ENCODE measurements at regions not wholly inside any gene's neighbourhood (a gene's known extent, or its start where the extent isn't known, plus 50 kb on each side); places are given as distances from the start of the nearest gene placed in this dataset.

GRCh38 chr1:114295321-114295720 is 141.7 kb upstream of the SYT6 start:
- Histone ChIP-seq H3K27ac (ENCODE audit: low read depth, low read length) (no peak overlapping the region), H3K9me3 (ENCODE audit: control insufficient read depth in 1 of 2, low read length in 2 of 2) (no peaks in the 10 kb centered on the region), H3K27me3 (ENCODE audit: control insufficient read depth in 1 of 2, insufficient read depth in 2 of 2, low read length in 2 of 2) (peaks cover 0 to 3% of the 10 kb centered on the region in 2 donors), H3K36me3 (ENCODE audit: control insufficient read depth in 1 of 2, insufficient read depth in 2 of 2, low read length in 2 of 2) (no peaks in the 10 kb centered on the region), H3K4me1 (ENCODE audit: control insufficient read depth in 1 of 2, insufficient read depth in 2 of 2, low read length in 2 of 2) (no peaks in the 10 kb centered on the region), H3K9ac (ENCODE audit: low read depth in 1 of 2, low read length in 2 of 2) (no peak overlapping the region), H3K4me3 (ENCODE audit: low read depth in 1 of 2, low read length in 2 of 2) (no peak overlapping the region)

- Histone ChIP-seq H3K27ac (ENCODE audit: low read depth, low read length) (no peak overlapping the region), H3K27me3 (ENCODE audit: control insufficient read depth in 1 of 2, insufficient read depth in 2 of 2, low read length in 2 of 2) (peaks cover 0 to 3% of the 10 kb centered on the region in 2 donors), H3K9me3 (ENCODE audit: control insufficient read depth in 1 of 2, low read length in 2 of 2) (no peaks in the 10 kb centered on the region), H3K4me1 (ENCODE audit: control insufficient read depth in 1 of 2, insufficient read depth in 2 of 2, low read length in 2 of 2) (no peaks in the 10 kb centered on the region), H3K36me3 (ENCODE audit: control insufficient read depth in 1 of 2, insufficient read depth in 2 of 2, low read length in 2 of 2) (no peaks in the 10 kb centered on the region), H3K4me3 (ENCODE audit: low read depth in 1 of 2, low read length in 2 of 2) (no peak overlapping the region), H3K9ac (ENCODE audit: low read depth in 1 of 2, low read length in 2 of 2) (no peak overlapping the region)
Measured at GRCh38 chr1:114292835-114293234, 139.2 kb upstream of the SYT6 start.

- Histone ChIP-seq H3K27ac (ENCODE audit: low read depth, low read length) (no peak overlapping the region), H3K9ac (ENCODE audit: low read depth in 1 of 2, low read length in 2 of 2) (no peak overlapping the region), H3K4me3 (ENCODE audit: low read depth in 1 of 2, low read length in 2 of 2) (no peak overlapping the region), H3K4me1 (ENCODE audit: control insufficient read depth in 1 of 2, insufficient read depth in 2 of 2, low read length in 2 of 2) (no peaks in the 10 kb centered on the region), H3K27me3 (ENCODE audit: control insufficient read depth in 1 of 2, insufficient read depth in 2 of 2, low read length in 2 of 2) (peaks cover 0 to 3% of the 10 kb centered on the region in 2 donors), H3K9me3 (ENCODE audit: control insufficient read depth in 1 of 2, low read length in 2 of 2) (no peaks in the 10 kb centered on the region), H3K36me3 (ENCODE audit: control insufficient read depth in 1 of 2, insufficient read depth in 2 of 2, low read length in 2 of 2) (no peaks in the 10 kb centered on the region)
Measured at GRCh38 chr1:114292194-114292593, 138.5 kb upstream of the SYT6 start.

GRCh38 chr1:114290776-114291175 is 137.1 kb upstream of the SYT6 start:
- no peaks in the 10 kb centered on the region for H3K36me3 ChIP-seq (ENCODE audit: control insufficient read depth in 1 of 2, insufficient read depth in 2 of 2, low read length in 2 of 2)
- H3K9ac ChIP-seq (ENCODE audit: low read depth in 1 of 2, low read length in 2 of 2): no peak overlapping the region
- no peak overlapping the region for H3K4me3 ChIP-seq (ENCODE audit: low read depth in 1 of 2, low read length in 2 of 2)
- H3K27me3 ChIP-seq (ENCODE audit: control insufficient read depth in 1 of 2, insufficient read depth in 2 of 2, low read length in 2 of 2): peaks cover 0 to 3% of the 10 kb centered on the region in 2 donors
- H3K4me1 ChIP-seq (ENCODE audit: control insufficient read depth in 1 of 2, insufficient read depth in 2 of 2, low read length in 2 of 2): no peaks in the 10 kb centered on the region
- no peaks in the 10 kb centered on the region for H3K9me3 ChIP-seq (ENCODE audit: control insufficient read depth in 1 of 2, low read length in 2 of 2)
- no peak overlapping the region for H3K27ac ChIP-seq (ENCODE audit: low read depth, low read length)

- Histone ChIP-seq H3K9me3 (ENCODE audit: control insufficient read depth in 1 of 2, low read length in 2 of 2) (no peaks in the 10 kb centered on the region), H3K36me3 (ENCODE audit: control insufficient read depth in 1 of 2, insufficient read depth in 2 of 2, low read length in 2 of 2) (no peaks in the 10 kb centered on the region), H3K4me3 (ENCODE audit: low read depth in 1 of 2, low read length in 2 of 2) (no peak overlapping the region), H3K27ac (ENCODE audit: low read depth, low read length) (no peak overlapping the region), H3K4me1 (ENCODE audit: control insufficient read depth in 1 of 2, insufficient read depth in 2 of 2, low read length in 2 of 2) (no peaks in the 10 kb centered on the region), H3K9ac (ENCODE audit: low read depth in 1 of 2, low read length in 2 of 2) (no peak overlapping the region), H3K27me3 (ENCODE audit: control insufficient read depth in 1 of 2, insufficient read depth in 2 of 2, low read length in 2 of 2) (peaks cover 0 to 3% of the 10 kb centered on the region in 2 donors)
Measured at GRCh38 chr1:114290341-114290740, 136.7 kb upstream of the SYT6 start.

- H3K27ac ChIP-seq (ENCODE audit: low read depth, low read length): no peak overlapping the region
- H3K4me3 ChIP-seq (ENCODE audit: low read depth in 1 of 2, low read length in 2 of 2): no peak overlapping the region
- H3K9me3 ChIP-seq (ENCODE audit: control insufficient read depth in 1 of 2, low read length in 2 of 2): no peaks in the 10 kb centered on the region
- no peak overlapping the region for H3K9ac ChIP-seq (ENCODE audit: low read depth in 1 of 2, low read length in 2 of 2)
- H3K36me3 ChIP-seq (ENCODE audit: control insufficient read depth in 1 of 2, insufficient read depth in 2 of 2, low read length in 2 of 2): no peaks in the 10 kb centered on the region
- no peaks in the 10 kb centered on the region for H3K4me1 ChIP-seq (ENCODE audit: control insufficient read depth in 1 of 2, insufficient read depth in 2 of 2, low read length in 2 of 2)
- peaks cover 0 to 3% of the 10 kb centered on the region in 2 donors for H3K27me3 ChIP-seq (ENCODE audit: control insufficient read depth in 1 of 2, insufficient read depth in 2 of 2, low read length in 2 of 2)
Measured at GRCh38 chr1:114289824-114290223, 136.2 kb upstream of the SYT6 start.

- H3K9me3 ChIP-seq (ENCODE audit: control insufficient read depth in 1 of 2, low read length in 2 of 2): no peaks in the 10 kb centered on the region
- H3K4me1 ChIP-seq (ENCODE audit: control insufficient read depth in 1 of 2, insufficient read depth in 2 of 2, low read length in 2 of 2): no peaks in the 10 kb centered on the region
- H3K27me3 ChIP-seq (ENCODE audit: control insufficient read depth in 1 of 2, insufficient read depth in 2 of 2, low read length in 2 of 2): no peaks in the 10 kb centered on the region
- H3K27ac ChIP-seq (ENCODE audit: low read depth, low read length): no peak overlapping the region
- no peak overlapping the region for H3K9ac ChIP-seq (ENCODE audit: low read depth in 1 of 2, low read length in 2 of 2)
- no peak overlapping the region for H3K4me3 ChIP-seq (ENCODE audit: low read depth in 1 of 2, low read length in 2 of 2)
- no peaks in the 10 kb centered on the region for H3K36me3 ChIP-seq (ENCODE audit: control insufficient read depth in 1 of 2, insufficient read depth in 2 of 2, low read length in 2 of 2)
Measured at GRCh38 chr1:114289306-114289705, 135.6 kb upstream of the SYT6 start.

- Histone ChIP-seq H3K9ac (ENCODE audit: low read depth in 1 of 2, low read length in 2 of 2) (no peak overlapping the region), H3K27ac (ENCODE audit: low read depth, low read length) (no peak overlapping the region), H3K4me1 (ENCODE audit: control insufficient read depth in 1 of 2, insufficient read depth in 2 of 2, low read length in 2 of 2) (no peaks in the 10 kb centered on the region), H3K4me3 (ENCODE audit: low read depth in 1 of 2, low read length in 2 of 2) (no peak overlapping the region), H3K27me3 (ENCODE audit: control insufficient read depth in 1 of 2, insufficient read depth in 2 of 2, low read length in 2 of 2) (peaks cover 0 to 4% of the 10 kb centered on the region in 2 donors), H3K36me3 (ENCODE audit: control insufficient read depth in 1 of 2, insufficient read depth in 2 of 2, low read length in 2 of 2) (no peaks in the 10 kb centered on the region), H3K9me3 (ENCODE audit: control insufficient read depth in 1 of 2, low read length in 2 of 2) (no peaks in the 10 kb centered on the region)
Measured at GRCh38 chr1:114286960-114287359, 133.3 kb upstream of the SYT6 start.

GRCh38 chr1:114286179-114286578 is 132.5 kb upstream of the SYT6 start:
- H3K4me1 ChIP-seq (ENCODE audit: control insufficient read depth in 1 of 2, insufficient read depth in 2 of 2, low read length in 2 of 2): no peaks in the 10 kb centered on the region
- no peaks in the 10 kb centered on the region for H3K9me3 ChIP-seq (ENCODE audit: control insufficient read depth in 1 of 2, low read length in 2 of 2)
- no peak overlapping the region for H3K4me3 ChIP-seq (ENCODE audit: low read depth in 1 of 2, low read length in 2 of 2)
- no peak overlapping the region for H3K27ac ChIP-seq (ENCODE audit: low read depth, low read length)
- H3K36me3 ChIP-seq (ENCODE audit: control insufficient read depth in 1 of 2, insufficient read depth in 2 of 2, low read length in 2 of 2): no peaks in the 10 kb centered on the region
- peaks cover 0 to 4% of the 10 kb centered on the region in 2 donors for H3K27me3 ChIP-seq (ENCODE audit: control insufficient read depth in 1 of 2, insufficient read depth in 2 of 2, low read length in 2 of 2)
- no peak overlapping the region for H3K9ac ChIP-seq (ENCODE audit: low read depth in 1 of 2, low read length in 2 of 2)

GRCh38 chr1:114282751-114283403 is 129.2 kb upstream of the SYT6 start:
- Histone ChIP-seq H3K36me3 (ENCODE audit: control insufficient read depth in 1 of 2, insufficient read depth in 2 of 2, low read length in 2 of 2) (no peaks in the 10 kb centered on the region), H3K27ac (ENCODE audit: low read depth, low read length) (no peak overlapping the region), H3K9me3 (ENCODE audit: control insufficient read depth in 1 of 2, low read length in 2 of 2) (no peaks in the 10 kb centered on the region), H3K27me3 (ENCODE audit: control insufficient read depth in 1 of 2, insufficient read depth in 2 of 2, low read length in 2 of 2) (peaks cover 0 to 4% of the 10 kb centered on the region in 2 donors), H3K9ac (ENCODE audit: low read depth in 1 of 2, low read length in 2 of 2) (no peak overlapping the region), H3K4me3 (ENCODE audit: low read depth in 1 of 2, low read length in 2 of 2) (no peak overlapping the region), H3K4me1 (ENCODE audit: control insufficient read depth in 1 of 2, insufficient read depth in 2 of 2, low read length in 2 of 2) (no peaks in the 10 kb centered on the region)
